Gastroesophageal sphincter (tissue), 4 donors: ENCODE measurements at regions not wholly inside any gene's neighbourhood (a gene's known extent, or its start where the extent isn't known, plus 50 kb on each side); places are given as distances from the start of the nearest gene placed in this dataset.

Experiments
- ATAC-seq: fragments of 150-250 bp; one replicate; pipeline ENCODE4 v1.9.1; 2016; ENCODE audit warnings: mild to moderate bottlenecking, moderate library complexity
- H3K27ac ChIP-seq, 4 donors: fragments of 200-600 bp; sonication (generic) in 3 of 4; 1 replicate in 3 of 4; 2 replicates in 1 of 4; pipeline ENCODE4 v1.5.1; 2016 to 2019
- H3K27me3 ChIP-seq: fragments of 200-600 bp; sonication (generic); one replicate; pipeline ENCODE4 v1.5.1; 2019
- H3K36me3 ChIP-seq, 2 donors: fragments of 200-600 bp; sonication (generic); one replicate each; pipeline ENCODE4 v1.5.1; 2019; ENCODE audit warnings: control low read depth in 1 of 2
- H3K4me1 ChIP-seq, 3 donors: fragments of 200-600 bp; sonication (generic); 1 replicate in 2 of 3; 2 replicates in 1 of 3; pipeline ENCODE4 v1.5.1; 2016 to 2019; ENCODE audit warnings: control low read depth in 2 of 3
- H3K4me3 ChIP-seq, 2 donors: fragments of 200-600 bp; sonication (generic); one replicate each; pipeline ENCODE4 v1.5.1; 2019; ENCODE audit warnings: mild to moderate bottlenecking in 1 of 2, moderate library complexity in 1 of 2
- H3K9me3 ChIP-seq, 3 donors: fragments of 200-600 bp; sonication (generic); one replicate each; pipeline ENCODE4 v1.5.1; 2017 to 2019; ENCODE audit warnings: control low read depth in 2 of 3
- EP300 ChIP-seq: sonication (generic); formaldehyde crosslinking; IDR thresholded peaks from one replicate; pipeline ENCODE4 v1.6.1; 2017; ENCODE audit warnings: antibody characterized with exemption, mild to moderate bottlenecking
- POLR2A ChIP-seq, 2 donors: fragments of 450-650 bp; IDR thresholded peaks; one replicate each; pipeline ENCODE4 v1.6.1; 2017; ENCODE audit warnings: antibody characterized with exemption in 2 of 2, mild to moderate bottlenecking in 2 of 2, moderate library complexity in 1 of 2
- POLR2AphosphoS5 ChIP-seq: sonication (generic); formaldehyde crosslinking; IDR thresholded peaks from one replicate; pipeline ENCODE4 v1.6.1; 2017; ENCODE audit warnings: antibody characterized with exemption
- WGBS, 2 donors: methylation state at CpG; one replicate each; pipeline ENCODE4 v1.1.5; 2018; ENCODE audit warnings: low coverage in 1 of 2; 5-methylcytosine and 5-hydroxymethylcytosine counted together
- TF ChIP-seq, protein P1 (sequence below), 4 experiments: fragments of 200-600 bp in 2 of 4; fragments of 450-650 bp in 2 of 4; sonication (generic) in 1 of 4; IDR thresholded peaks; one replicate each; pipeline ENCODE4 v1.5.1; 2017 to 2019; ENCODE audit warnings: antibody characterized with exemption in 4 of 4, mild to moderate bottlenecking in 2 of 4, moderate library complexity in 2 of 4

DNA sequence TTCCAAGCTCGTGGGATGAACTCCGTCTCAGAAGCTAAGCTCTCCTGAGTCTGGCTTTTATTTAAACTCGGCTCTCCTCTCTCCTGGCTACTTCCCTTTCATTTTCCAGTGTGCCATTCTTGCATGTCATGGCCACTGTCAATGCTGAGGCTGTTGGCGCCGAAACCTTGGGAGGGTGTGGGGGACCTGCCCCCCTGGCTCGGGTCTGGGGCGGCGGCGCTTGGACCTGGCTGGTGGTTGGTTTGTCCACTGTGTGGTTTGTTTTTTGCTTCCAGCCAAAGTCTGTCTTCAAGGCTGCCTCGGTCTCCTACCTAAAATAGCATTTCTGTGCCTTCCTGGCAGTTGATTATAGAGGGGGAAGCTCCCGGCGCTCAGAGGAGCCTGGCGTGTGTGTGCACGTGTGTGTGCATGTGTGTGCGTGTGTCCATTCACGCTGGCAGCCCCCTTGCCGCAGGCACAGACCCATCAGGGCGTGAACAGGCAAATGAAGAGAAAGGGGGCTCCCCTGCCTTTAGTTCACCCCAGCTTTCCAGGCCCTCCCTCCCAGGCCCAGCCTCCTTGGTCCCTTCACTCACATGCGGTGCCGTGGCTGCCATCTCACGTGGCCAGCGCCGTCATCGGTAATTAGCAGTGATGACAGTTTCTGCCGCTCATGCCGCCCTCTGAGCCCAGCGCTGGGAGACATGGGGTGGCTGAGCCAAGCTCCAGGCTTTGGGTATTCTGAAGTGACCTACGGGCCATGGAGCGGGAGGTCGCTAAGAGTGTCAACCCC lies 179.9 kb downstream of the SEC14L1 start:
- Histone ChIP-seq H3K4me3 (peak overlapping the region; percentile 44 to 55), H3K9me3 (no peaks in the 10 kb centered on the region), H3K27me3 (no peaks in the 10 kb centered on the region), H3K36me3 (no peaks in the 10 kb centered on the region), H3K27ac (peak overlapping the region; percentile 80 to 95 (median 92)), H3K4me1 (peaks cover 3 to 85% (median 46%) of the 10 kb centered on the region in 3 donors)
- 12 to 52% methylated on average over 4 to 10 of the region's 30 CpGs for WGBS, 2 donors
- TF ChIP-seq POLR2AphosphoS5: peak; percentile 52
- TF ChIP-seq EP300: no peak
- no peak for ATAC-seq

- Histone ChIP-seq H3K27me3 (no peaks in the 10 kb centered on the region), H3K4me1 (peaks cover 3 to 86% (median 42%) of the 10 kb centered on the region in 3 donors), H3K27ac (peak overlapping the region; percentile 64 to 95 (median 91)), H3K9me3 (no peaks in the 10 kb centered on the region), H3K4me3 (peak overlapping the region in 1 of 2 donors; percentile 55), H3K36me3 (no peaks in the 10 kb centered on the region)
- TF ChIP-seq POLR2A (IDR thresholded peaks at IDR 0.05) (no peak), POLR2AphosphoS5 (no peak), EP300 (no peak)
- TF ChIP-seq, protein P1, sequence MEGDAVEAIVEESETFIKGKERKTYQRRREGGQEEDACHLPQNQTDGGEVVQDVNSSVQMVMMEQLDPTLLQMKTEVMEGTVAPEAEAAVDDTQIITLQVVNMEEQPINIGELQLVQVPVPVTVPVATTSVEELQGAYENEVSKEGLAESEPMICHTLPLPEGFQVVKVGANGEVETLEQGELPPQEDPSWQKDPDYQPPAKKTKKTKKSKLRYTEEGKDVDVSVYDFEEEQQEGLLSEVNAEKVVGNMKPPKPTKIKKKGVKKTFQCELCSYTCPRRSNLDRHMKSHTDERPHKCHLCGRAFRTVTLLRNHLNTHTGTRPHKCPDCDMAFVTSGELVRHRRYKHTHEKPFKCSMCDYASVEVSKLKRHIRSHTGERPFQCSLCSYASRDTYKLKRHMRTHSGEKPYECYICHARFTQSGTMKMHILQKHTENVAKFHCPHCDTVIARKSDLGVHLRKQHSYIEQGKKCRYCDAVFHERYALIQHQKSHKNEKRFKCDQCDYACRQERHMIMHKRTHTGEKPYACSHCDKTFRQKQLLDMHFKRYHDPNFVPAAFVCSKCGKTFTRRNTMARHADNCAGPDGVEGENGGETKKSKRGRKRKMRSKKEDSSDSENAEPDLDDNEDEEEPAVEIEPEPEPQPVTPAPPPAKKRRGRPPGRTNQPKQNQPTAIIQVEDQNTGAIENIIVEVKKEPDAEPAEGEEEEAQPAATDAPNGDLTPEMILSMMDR (IDR thresholded peaks at IDR 0.05): no peak
- no peak for ATAC-seq
- WGBS, 2 donors: 73% methylated on average over 6 of the region's 35 CpGs; no CpG with 5 or more reads in 1 of the 2 donors
These were observed 181.1 kb downstream of the SEC14L1 start for GRCh38 chr17:77321649-77322513.

GRCh38 chr17:77322514-77323412 lies 182.0 kb downstream of the SEC14L1 start:
- no peaks in the 10 kb centered on the region for H3K9me3 ChIP-seq
- peaks cover 3 to 95% (median 42%) of the 10 kb centered on the region in 3 donors for H3K4me1 ChIP-seq
- peak; percentile 39 to 59 for TF ChIP-seq POLR2A (IDR thresholded peaks at IDR 0.05)
- TF ChIP-seq POLR2AphosphoS5: peak; percentile 97
- no peak for TF ChIP-seq EP300
- H3K27ac ChIP-seq: peak overlapping the region; percentile 64 to 95 (median 91)
- no peaks in the 10 kb centered on the region for H3K27me3 ChIP-seq
- H3K36me3 ChIP-seq: no peaks in the 10 kb centered on the region
- peak overlapping the region in 1 of 2 donors; percentile 55 for H3K4me3 ChIP-seq
- ATAC-seq: peak; percentile 76
- WGBS, 2 donors: 20 to 62% methylated on average over 1 to 12 of the region's 32 CpGs

GRCh38 chr17:77323413-77324171 lies 182.8 kb downstream of the SEC14L1 start:
- 48 to 65% methylated on average over 10 to 12 of the region's 36 CpGs for WGBS, 2 donors
- Histone ChIP-seq H3K9me3 (no peaks in the 10 kb centered on the region), H3K27me3 (no peaks in the 10 kb centered on the region), H3K4me3 (peak overlapping the region in 1 of 2 donors; percentile 55), H3K4me1 (peaks cover 3 to 94% (median 40%) of the 10 kb centered on the region in 3 donors), H3K36me3 (no peaks in the 10 kb centered on the region), H3K27ac (peak overlapping the region; percentile 64 to 95 (median 91))
- no peak for ATAC-seq
- peak in 1 of 2 donors; percentile 10 for TF ChIP-seq POLR2A (IDR thresholded peaks at IDR 0.05)
- TF ChIP-seq, protein P1 (IDR thresholded peaks at IDR 0.05): no peak

GRCh38 chr17:77324227-77324626 lies 183.5 kb downstream of the SEC14L1 start:
- TF ChIP-seq POLR2A (IDR thresholded peaks at IDR 0.05): no peak
- no peak for TF ChIP-seq POLR2AphosphoS5
- no peak for TF ChIP-seq EP300
- no peak for ATAC-seq
- 80% methylated on average over 4 of the region's 8 CpGs; no CpG with 5 or more reads in 1 of the 2 donors for WGBS, 2 donors
- Histone ChIP-seq H3K4me3 (no peak overlapping the region), H3K4me1 (peaks cover 3 to 92% (median 36%) of the 10 kb centered on the region in 3 donors), H3K27ac (peak overlapping the region; percentile 64 to 95 (median 91)), H3K9me3 (no peaks in the 10 kb centered on the region), H3K36me3 (no peaks in the 10 kb centered on the region), H3K27me3 (no peaks in the 10 kb centered on the region)
